T-helper 1 cell treated with Interleukin-12 subunit alpha and Interleukin-12 subunit beta and Interleukin-4 antibody, amounts not matched to agents 30 ng/mL and 1 ng/mL, for 36 hours (primary cell): ENCODE measurements at regions not wholly inside any gene's neighbourhood (a gene's known extent, or its start where the extent isn't known, plus 50 kb on each side); places are given as distances from the start of the nearest gene placed in this dataset.
"Not testable (repeated sequence)": the region's sequence is repeated elsewhere in the genome, so short reads cannot be mapped to it uniquely, and the experiment has no call there.

Experiments used
- intact Hi-C: fragments of 100-400 bp; cut with micrococcal nuclease; formaldehyde crosslinking; loops from one replicate; pipeline ENCODE4 v1.15.1; 2024

DNA sequence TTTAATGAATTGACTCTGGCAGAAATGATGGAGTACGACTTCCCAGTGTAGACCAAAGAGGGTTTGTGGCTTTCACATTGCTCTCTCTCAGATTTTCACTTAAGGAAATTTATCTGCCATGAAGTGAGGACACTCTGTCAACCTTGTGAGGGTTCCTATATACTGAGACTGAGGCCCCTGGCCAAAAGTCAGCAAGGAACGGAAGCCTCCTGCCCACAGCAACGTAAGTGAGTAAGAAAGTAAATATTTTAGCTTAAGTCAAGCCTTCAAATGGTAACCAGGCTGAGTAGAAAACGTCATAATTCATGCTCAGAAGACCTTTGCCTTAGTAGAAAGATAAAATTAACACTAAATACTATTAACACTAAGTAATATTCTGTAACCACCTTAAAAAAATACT is 1080.5 kb upstream of the ACVR2A start:
- intact Hi-C loops, result no loop called here

DNA sequence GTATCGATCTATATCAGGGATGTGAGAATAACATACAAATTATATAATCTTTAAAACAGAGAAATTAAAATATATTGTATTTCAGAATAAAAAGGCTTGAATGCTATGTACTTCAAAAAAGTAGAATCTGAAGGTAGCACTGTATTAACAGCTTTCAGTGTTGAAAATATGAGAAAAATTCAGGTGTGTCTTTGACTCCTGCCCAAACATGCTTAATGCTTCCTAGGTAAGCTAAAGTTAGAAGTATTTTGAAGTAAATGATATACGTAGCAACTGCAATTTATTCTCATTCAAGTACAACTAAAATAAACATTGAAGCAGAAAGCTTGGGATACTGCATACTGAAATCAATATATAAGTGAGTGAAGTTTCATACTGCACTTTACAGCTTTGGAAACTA is 1082.0 kb upstream of the ACVR2A start:
- intact Hi-C loops, result no loop called here

DNA sequence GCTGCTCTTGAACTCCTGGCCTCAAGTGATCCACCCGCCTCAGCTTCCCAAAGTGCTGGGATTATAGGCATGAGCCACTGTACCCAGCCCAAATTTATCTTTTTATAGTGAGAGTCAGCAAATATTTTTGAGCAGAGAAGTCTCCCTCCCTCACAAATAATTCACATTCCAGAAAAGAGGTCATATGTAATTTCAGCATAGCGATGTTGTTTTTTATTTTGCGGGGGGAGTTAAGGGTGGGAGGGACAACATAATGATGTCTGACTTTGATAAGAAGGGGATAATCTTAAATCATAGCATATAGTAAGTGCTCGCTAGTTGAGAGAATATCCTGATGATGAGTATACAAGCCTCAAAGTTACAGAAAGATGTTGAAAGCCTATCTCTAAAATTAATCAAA is 1090.2 kb upstream of the ACVR2A start:
- intact Hi-C loops, result no loop called here

DNA sequence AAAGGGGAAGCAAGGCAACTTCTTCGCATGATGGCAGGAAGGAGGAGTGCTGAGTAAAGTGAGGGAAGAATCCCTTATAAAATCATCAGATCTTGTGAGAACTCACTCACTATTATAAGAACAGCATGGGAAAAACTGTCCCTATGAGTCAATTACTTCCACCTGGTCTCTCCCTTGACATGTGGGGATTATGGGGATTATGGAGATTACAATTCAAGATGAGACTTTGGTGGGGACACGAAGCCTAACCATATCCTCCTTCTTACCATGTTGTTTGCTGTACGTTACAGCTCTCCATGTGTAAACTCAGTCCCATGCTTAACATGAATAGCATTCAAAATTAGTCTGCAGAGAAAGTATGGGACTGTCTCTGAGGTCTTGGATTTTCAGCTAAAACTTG is 1096.8 kb upstream of the ACVR2A start:
- intact Hi-C loops, result no loop called here

DNA sequence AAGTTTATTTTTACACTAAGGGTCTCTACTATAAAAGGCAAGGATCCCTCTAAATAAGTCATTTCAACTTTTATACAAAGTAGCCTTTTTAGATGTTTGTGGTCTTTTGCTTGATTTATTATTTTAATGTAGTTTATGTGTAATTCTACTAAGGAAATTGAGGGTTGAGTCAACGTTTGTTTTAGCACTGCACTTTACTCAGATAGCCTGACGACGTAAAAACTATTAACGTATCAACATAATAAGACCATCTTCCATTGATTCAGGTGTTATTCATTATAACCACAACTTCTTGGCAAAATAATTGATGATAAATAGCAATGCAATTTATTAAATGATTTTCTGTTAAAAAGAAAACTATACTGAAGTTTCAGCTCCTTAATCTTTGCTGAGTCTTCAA is 1103.6 kb upstream of the ACVR2A start:
- intact Hi-C loops, result no loop called here

DNA sequence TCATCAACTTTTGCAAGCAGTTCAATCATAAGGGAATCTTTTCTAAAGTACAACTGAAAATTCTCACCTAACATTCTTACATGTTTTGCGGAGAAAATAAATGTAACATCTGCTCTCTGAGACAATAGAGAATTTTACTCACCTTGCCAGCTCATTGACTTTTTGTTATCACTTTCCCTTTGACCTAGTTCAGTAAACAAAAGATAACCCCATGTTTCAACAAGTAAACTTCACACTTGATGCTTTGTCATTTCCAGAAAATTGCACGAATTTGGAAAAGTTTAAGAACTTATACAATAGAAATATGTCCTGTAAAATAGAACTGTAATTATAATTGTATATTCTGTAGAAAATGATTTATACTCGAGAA is 1110.0 kb upstream of the ACVR2A start:
- intact Hi-C loops, result loop anchor here (2.0 kb wide), 1 partner anchor 1176 kb away; no protein-coding TSS in a partner anchor

DNA sequence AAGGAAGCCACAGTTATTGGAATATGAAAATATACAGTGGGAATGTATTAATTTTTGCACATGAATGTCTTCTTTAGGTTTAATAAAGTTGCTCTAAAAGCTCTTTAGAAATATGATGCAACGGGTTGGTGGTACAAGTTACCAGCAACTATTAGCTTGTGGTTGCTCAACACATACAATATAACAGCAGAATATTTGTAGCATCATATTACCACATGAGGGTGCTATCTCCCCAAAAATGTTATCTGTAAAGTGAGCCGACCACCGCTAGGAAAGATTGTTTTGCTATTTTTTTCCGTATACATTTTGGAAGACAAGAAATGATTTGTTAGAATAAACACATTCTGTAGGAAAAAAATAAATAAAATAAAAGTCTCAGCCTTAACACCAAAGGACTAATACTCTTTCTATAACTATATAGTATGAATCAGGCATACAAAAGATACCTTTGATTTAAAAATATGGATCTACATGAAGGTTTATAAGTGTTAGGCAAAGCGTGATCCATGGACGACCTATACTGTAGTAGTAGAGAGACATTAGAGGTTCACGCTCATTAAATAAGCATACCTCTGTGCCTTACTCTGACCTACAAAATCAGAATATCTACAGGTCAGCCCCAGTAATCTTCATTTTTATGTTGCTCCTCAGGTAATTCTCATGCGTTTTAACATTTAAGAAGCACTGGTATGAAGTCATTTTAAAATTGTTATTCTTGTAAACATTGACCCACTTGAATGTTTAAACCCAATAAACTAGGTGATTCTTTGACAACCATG is 1110.6 kb upstream of the ACVR2A start:
- intact Hi-C loops, result loop anchor here (2.0 kb wide), 1 partner anchor 1177 kb away; no protein-coding TSS in a partner anchor

DNA sequence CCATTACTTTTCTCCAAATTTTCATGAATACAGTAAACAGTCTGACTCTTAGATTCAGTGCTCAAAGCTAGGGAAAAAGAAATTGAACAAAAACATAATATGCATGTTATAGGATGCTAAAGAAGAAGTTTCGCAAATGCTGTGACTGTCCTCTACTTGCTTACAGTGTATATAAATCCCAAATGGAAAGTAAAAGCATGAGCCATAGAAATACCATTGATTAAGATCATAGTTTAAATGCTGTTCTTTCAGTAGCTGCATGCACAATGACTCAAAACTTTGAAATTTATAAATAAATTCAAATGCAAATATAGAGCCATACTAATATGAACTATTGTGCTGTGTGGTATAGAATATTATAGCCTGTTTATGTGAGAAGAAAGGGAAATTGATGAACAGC is 1113.9 kb upstream of the ACVR2A start:
- intact Hi-C loops, result no loop called here

DNA sequence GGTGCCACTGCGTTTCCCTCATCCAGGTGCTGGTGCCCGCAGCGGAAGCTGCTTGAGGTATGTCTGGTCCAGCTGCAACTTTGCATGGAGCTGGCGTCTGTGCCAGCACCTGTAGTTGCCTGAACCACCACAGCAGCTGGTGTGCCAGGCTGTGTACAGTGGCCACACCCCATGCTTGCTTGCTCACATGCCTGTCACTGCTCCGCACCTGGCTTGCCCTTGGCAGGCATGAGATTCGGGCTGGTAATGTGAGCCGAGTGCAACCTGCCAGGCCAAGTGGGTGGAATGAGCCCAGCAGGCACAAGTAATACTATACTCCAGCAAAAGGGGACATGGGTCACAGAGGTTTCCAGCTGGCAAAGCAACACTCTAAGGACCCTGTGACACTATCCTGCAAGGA is 1123.3 kb upstream of the ACVR2A start:
- intact Hi-C loops, result no loop called here

DNA sequence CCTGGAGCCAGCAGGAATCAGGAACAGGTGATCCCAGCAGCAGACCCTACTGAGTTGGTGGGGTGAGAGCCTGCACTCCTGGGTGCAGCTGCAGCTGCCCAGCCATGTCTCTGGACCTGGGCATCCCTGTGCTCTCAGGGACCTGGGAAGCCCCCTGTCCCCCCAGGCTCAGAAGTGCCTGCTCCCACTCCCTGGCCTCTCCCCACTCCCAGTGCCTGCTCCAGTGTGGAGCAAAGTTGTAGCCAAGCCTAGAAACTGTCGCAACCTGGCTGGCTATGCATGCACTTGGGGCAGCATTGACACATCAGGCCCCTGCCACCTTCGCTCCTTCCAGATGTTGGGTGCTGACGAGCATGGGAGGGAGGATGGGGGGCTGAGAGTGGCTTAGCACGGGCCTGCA is 1124.7 kb upstream of the ACVR2A start:
- intact Hi-C loops, result no loop called here

DNA sequence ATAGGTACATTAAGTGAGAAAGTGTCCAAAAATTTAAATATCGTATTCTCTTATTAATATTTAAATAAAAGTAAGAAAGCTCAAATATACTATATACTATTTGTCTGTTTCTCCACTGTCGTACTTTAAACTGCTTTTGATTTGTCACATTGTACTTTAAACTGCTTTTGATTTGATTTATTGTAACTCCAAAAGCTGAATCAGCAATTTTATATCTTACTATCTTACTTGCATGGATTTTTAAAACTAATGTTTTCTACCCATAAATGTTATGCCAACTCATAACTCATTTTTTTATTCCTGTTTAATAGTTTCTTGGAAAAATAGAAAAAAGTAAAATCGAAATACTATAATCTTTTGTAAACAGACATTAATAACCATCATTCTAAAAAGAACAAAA is 1128.2 kb upstream of the ACVR2A start:
- intact Hi-C loops, result no loop called here

DNA sequence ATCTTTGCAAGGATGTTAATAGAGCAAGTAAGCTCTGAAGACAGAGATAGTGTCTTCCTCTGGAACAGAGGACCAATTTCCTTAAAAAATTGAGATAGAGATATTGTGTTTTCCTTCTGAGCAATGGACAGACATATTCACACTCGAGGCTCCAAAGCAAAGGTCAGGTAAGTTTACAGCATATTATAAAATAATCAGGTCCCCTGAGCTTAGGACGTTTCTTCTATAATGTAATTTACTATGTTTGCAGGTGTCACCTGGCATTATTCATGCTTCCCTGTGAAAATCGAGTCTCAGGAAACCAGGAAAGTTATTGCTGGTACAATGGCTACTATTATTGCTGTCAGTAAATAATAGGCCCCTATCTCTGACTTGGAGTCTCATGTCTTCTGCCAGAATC is 1135.8 kb upstream of the ACVR2A start:
- intact Hi-C loops, result no loop called here

DNA sequence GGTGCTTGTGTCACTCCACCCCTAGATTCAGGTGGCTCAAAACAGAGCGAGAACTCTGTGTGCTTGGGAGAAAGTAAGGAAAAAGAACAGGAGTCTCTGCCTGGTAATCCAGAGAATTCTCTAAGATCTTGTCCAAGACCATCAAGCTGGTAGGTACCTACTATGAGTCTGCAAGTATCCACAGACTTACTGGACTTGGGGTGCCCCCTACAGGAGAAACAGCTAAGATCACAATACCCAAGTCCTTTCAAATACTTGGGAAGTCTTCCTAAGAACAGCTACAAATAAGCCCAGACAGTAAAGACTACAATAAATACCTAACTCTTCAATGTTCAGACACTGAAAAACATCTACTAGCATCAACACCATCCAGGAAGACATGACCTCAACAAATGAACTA is 1143.6 kb upstream of the ACVR2A start:
- intact Hi-C loops, result no loop called here

DNA sequence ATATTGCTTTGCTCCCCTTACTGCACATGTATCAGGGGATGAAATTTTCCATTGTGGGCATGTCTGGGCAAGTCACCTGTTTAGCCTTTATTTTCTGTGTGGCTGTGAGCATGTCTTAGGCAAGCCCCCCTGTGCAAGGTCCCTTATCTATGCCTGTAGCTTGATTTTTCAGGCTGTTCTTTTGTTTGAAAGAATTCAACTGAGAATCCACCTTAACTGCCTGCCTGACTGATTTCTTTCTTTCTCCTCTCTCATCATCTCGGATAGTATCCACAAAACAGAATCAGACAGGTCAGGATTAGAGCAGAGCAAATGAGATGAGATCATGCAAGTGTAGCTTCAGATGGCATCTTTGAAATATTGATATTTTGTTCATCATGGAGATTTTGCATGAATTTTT is 1147.5 kb upstream of the ACVR2A start:
- intact Hi-C loops, result no loop called here

DNA sequence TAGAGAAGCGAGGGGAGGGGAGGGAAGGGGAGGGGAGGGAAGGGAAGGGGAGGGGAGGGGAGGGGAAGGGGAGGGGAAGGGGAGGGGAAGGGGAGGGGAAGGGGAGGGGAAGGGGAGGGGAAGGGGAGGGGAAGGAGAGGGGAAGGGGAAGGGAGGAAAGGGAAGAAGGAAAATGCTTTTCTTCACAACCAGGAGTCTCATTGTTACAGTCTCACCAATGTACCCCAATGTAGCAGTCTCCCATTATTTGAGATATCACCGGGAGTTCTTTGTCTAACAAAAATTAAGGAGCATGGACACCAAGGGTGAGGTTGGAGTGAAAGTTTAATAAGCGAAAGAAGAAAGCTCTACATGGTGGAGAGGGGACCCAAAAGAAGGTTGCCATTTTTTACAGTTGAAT is 1148.0 kb upstream of the ACVR2A start:
- intact Hi-C loops, result not testable (repeated sequence)

DNA sequence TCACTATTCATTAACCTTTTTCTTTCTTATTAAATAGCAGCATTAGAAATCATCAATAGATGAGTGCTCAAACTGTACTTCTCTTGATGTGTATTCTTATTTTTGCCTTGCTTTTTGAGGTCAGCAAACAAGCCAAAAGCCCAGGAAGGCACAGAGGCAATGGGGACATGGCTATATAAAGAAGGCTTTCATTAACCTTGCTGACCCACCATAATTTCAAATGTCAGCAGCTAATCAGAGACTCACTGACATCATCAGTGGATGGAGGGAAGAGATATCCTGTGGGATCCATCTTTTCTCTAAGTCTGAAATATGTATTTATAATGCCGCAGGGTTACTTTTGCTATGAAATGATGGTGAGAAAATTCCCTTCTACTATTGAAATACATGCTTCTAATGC is 1162.8 kb upstream of the ACVR2A start:
- intact Hi-C loops, result no loop called here

DNA sequence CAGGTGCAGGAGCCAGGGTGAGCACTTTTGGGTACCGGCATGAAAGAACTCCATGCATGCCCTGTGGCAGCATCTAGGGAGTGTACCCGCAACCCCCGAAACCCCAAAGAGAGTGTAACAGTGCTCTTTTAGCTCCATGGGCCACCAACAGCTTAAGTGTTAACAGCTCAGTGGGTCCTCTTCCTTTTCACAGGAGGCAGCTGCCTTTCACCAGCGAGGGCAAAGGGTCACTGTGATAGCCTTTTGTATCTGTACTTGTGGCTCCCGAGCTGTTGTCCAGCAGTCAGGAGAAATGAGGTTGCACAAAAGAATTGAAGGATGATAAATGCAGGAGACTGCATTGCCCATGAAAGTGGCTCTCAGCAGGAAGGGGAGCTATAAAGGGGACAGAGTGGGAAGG is 1166.3 kb upstream of the ACVR2A start:
- intact Hi-C loops, result no loop called here

DNA sequence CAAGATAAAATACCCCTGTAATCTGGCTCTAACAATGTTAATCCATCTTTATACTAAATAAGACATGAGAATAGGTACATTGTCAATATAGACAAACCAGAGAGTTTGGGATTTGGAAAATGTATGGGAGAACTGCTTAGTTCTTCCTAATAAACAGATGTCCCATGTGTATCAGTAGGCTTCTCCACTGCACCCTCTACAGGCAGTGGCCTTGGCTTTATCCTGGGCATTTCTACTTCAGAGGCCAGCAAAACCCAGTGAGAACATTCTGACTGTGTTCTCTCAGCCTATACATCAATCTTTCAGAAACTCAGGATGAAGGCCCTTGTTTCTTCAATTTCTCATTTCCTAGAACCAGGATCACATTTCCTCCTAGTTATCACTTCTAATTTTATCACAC is 1167.5 kb upstream of the ACVR2A start:
- intact Hi-C loops, result no loop called here

DNA sequence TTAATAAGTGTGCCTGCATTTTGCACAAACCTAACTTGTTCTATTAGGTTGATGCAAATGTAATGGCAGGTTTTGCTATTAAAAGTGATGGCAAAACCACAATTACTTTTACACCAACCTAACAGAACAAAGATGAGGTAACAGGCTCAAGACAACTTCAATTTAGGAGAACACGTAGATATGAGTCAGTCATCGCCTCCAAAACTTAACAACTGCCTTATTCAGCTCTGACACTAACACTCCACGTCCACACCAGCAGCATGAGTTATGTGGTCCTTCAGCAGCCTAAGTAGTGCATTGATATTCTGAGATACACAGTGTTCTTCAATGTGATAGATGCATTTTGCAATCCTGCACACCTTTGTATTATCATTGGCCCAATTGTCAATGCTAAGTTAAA is 1175.1 kb upstream of the ACVR2A start:
- intact Hi-C loops, result no loop called here

DNA sequence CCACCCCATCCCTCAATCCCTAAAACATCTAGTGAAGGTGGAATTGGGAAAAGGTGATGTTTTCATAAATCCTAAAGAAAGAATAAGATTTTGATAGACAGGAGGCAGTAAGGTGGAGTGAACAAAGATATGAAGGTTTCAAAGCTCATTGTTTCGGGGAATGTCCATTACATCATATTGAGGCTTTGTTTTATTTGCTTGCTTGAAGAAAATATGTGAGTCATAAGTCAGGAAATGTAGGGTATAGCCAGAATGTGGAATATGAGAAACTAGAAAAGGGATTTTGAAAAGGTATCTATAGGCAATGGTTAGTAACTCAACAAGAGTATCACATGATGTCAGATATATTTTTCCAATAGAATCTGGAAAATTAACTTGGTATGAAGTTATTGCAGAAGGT is 1178.5 kb upstream of the ACVR2A start:
- intact Hi-C loops, result no loop called here

DNA sequence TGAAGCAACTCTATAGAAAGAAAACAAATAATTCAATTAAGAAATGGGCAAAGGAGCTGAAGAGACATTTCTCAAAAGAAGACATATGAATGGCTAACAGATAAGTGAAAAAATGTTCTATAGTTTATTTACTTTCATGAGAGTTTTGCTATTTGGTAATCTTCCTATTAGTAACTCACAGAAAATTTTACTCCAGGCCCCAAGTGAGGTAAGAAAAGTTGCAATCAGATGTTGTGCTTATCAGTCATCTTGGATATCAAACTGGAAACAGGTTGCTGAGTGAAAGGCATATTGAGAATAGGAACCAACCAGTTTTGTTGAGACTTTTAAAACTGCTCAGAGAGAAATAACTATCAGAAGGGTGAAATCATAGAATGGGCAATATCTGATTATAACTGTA is 1179.0 kb upstream of the ACVR2A start:
- intact Hi-C loops, result no loop called here

DNA sequence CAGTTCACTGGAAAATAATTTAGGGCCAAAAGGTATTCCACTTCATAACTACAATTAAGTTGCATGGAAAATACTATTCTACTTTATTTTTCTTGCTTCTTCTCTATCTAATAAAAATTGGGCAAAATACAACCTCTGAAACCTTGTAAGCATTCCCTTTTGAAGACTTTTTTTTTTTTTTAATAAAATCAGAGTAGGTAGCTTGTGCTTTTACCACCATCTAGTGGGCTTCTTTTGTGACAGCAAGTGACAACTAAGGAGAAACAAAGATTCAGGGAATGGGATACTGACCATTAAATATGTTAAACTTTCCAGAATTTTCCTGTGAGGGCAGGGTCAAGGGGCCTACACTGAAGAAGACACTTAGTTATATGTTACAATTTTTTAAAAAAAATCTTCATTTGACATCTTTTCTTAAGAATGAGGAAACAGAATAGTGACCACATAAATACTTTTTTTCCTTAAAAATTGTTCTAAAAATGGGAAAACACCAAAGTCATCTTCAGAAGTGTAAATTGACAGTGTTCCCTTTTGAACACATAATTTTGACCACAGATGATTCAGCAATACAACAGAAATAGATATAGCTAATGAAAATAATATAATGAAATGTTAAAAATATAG is 1183.2 kb upstream of the ACVR2A start:
- intact Hi-C loops, result no loop called here

DNA sequence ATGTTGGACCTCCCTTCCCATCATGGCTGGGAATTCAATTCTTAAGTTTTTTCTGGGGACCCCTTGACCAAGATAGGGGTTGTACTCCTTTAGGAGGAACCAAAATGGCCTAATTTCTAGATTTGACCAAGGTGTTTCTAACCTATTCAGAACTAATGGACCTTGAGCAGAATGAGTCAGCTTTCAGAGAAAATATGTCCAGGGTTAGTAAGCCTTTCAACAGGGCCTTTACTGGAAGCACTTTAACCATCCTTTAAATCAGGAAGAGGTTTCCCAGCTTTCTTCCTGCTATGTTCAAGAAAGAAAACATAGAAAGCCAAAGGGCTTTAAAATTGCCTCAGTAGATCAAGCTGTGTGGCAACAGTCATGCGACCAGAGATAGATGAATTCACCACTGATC is 1184.9 kb upstream of the ACVR2A start:
- intact Hi-C loops, result no loop called here
